GM19025 (cell line): ENCODE measurements at regions not wholly inside any gene's neighbourhood (a gene's known extent, or its start where the extent isn't known, plus 50 kb on each side); places are given as distances from the start of the nearest gene placed in this dataset.
"Not testable (repeated sequence)": the region's sequence is repeated elsewhere in the genome, so short reads cannot be mapped to it uniquely, and the experiment has no call there.

Experiments
- ATAC-seq: cut with Tn5 transposase; IDR thresholded peaks from one replicate; pipeline ENCODE4 v1.9.1; 2021; ENCODE audit warnings: mild to moderate bottlenecking, low read depth, moderate library complexity; ENCODE audit not compliant: unreplicated experiment

- ATAC-seq: no peak
Observed at GRCh38 chr1:195173753-195174152, 1434.5 kb downstream of the KCNT2 start.

GRCh38 chr1:195159795-195160194 lies 1448.4 kb downstream of the KCNT2 start:
- ATAC-seq: not testable (repeated sequence)

- ATAC-seq: no peak
Observed at GRCh38 chr1:195158091-195158490, 1450.1 kb downstream of the KCNT2 start.

- no peak for ATAC-seq
Observed at GRCh38 chr1:195153107-195153506, 1455.1 kb downstream of the KCNT2 start.

GRCh38 chr1:195150768-195151167 lies 1457.5 kb downstream of the KCNT2 start:
- ATAC-seq: no peak

- ATAC-seq: no peak
Observed at GRCh38 chr1:195141294-195141693, 1466.9 kb downstream of the KCNT2 start.

- no peak for ATAC-seq
Observed at GRCh38 chr1:195130598-195130997, 1477.6 kb downstream of the KCNT2 start.

GRCh38 chr1:195122497-195122896 lies 1485.7 kb downstream of the KCNT2 start:
- no peak for ATAC-seq

- ATAC-seq: no peak
Observed at GRCh38 chr1:195113471-195113870, 1494.8 kb downstream of the KCNT2 start.

GRCh38 chr1:195105773-195106172 lies 1502.5 kb downstream of the KCNT2 start:
- ATAC-seq: no peak

- no peak for ATAC-seq
Observed at GRCh38 chr1:195105281-195105680, 1503.0 kb downstream of the KCNT2 start.

- no peak for ATAC-seq
Observed at GRCh38 chr1:195097316-195097715, 1510.9 kb downstream of the KCNT2 start.

- ATAC-seq: no peak
Observed at GRCh38 chr1:195096051-195096521, 1512.2 kb downstream of the KCNT2 start.

GRCh38 chr1:195085196-195085595 lies 1523.0 kb downstream of the KCNT2 start:
- no peak for ATAC-seq

GRCh38 chr1:195082183-195082582 lies 1526.1 kb downstream of the KCNT2 start:
- no peak for ATAC-seq

- ATAC-seq: no peak
Observed at GRCh38 chr1:195076682-195077081, 1531.6 kb downstream of the KCNT2 start.

- ATAC-seq: no peak
Observed at GRCh38 chr1:195075973-195076372, 1532.3 kb downstream of the KCNT2 start.

- no peak for ATAC-seq
Observed at GRCh38 chr1:195071461-195071860, 1536.8 kb downstream of the KCNT2 start.

GRCh38 chr1:195065437-195065836 lies 1542.8 kb downstream of the KCNT2 start:
- ATAC-seq: no peak

- ATAC-seq: no peak
Observed at GRCh38 chr1:195064358-195064757, 1543.9 kb downstream of the KCNT2 start.

- no peak for ATAC-seq
Observed at GRCh38 chr1:195054217-195054687, 1554.0 kb downstream of the KCNT2 start.

GRCh38 chr1:195053478-195053877 lies 1554.8 kb downstream of the KCNT2 start:
- ATAC-seq: no peak

GRCh38 chr1:195047772-195048171 lies 1560.5 kb downstream of the KCNT2 start:
- no peak for ATAC-seq
